HepG2 (cell line): ENCODE measurements at regions not wholly inside any gene's neighbourhood (a gene's known extent, or its start where the extent isn't known, plus 50 kb on each side); places are given as distances from the start of the nearest gene placed in this dataset.

Source experiments
- ATAC-seq: fragments of 200-7000 bp; cut with Tn5 transposase; 3 replicates; pipeline ENCODE4 v1.9.1; 2020; ENCODE audit warnings: mild to moderate bottlenecking, moderate library complexity
- BruUV-seq: library from RNA; stranded (reverse); fragments of 400-500 nt; replicated peaks from 2 replicates; lab custom pipeline; 2021; lab: Mats Ljungman, UMichigan
- CTCF ChIA-PET: fragments of 300-600 bp; formaldehyde crosslinking; extraction: SDS; loops from one replicate; lab custom pipeline; 2021; ENCODE audit warnings: low total read pairs, inconsistent platforms, low intra/inter-chr PET ratio; lab: Yijun Ruan, JAX
- POLR2A ChIA-PET: fragments of 350-600 bp; sonication (Branson Sonifier 250); formaldehyde crosslinking; loops from one replicate; lab custom pipeline; 2020; ENCODE audit warnings: antibody characterized with exemption, inconsistent platforms; lab: Yijun Ruan, JAX
- DNase-seq: peaks from one replicate; pipeline ENCODE4 v3.0.0-alpha.2; 2015; ENCODE audit warnings: low spot score
- FAIRE-seq: peaks from 3 replicates; lab custom pipeline; 2011; peaks lifted over from hg19 to GRCh38; lab: Jason Lieb, UNC
- H2AFZ ChIP-seq: one replicate; pipeline ENCODE4 v1.6.1; 2011; ENCODE audit warnings: low read length, inconsistent platforms
- H3K27ac ChIP-seq: fragments of 300-600 bp; 3 replicates; pipeline ENCODE4 v1.8.0; 2011; ENCODE audit warnings: mixed run types, mild to moderate bottlenecking, mixed read lengths, low read length, inconsistent platforms; ENCODE audit not compliant: insufficient read depth; ENCODE audit errors: extremely low read length
- H3K27me3 ChIP-seq, 2 experiments: fragments of 200-600 bp in 1 of 2; 2 replicates in 1 of 2; 3 replicates in 1 of 2; pipeline versions ENCODE4 v1.6.0 to v1.8.0; 2011; ENCODE audit warnings: low read length in 2 of 2, mild to moderate bottlenecking in 2 of 2, moderate library complexity in 2 of 2, inconsistent platforms in 1 of 2; ENCODE audit not compliant: insufficient read depth in 2 of 2, control insufficient read depth in 1 of 2
- H3K36me3 ChIP-seq, 2 experiments: fragments of 200-600 bp in 1 of 2; replicated peaks in 1 of 2; 2 replicates in 1 of 2; 3 replicates in 1 of 2; pipeline versions ENCODE4 v1.5.1 to v1.8.0; 2011; ENCODE audit warnings: low read length in 2 of 2, inconsistent platforms in 1 of 2; ENCODE audit not compliant: insufficient read depth in 2 of 2, control insufficient read depth in 1 of 2
- H3K4me1 ChIP-seq: 2 replicates; pipeline ENCODE4 v1.5.1; 2012; ENCODE audit warnings: low read length, inconsistent platforms; ENCODE audit not compliant: insufficient read depth
- H3K4me2 ChIP-seq: 2 replicates; pipeline ENCODE4 v1.6.0; 2011; ENCODE audit warnings: low read depth, low read length, inconsistent platforms
- H3K4me3 ChIP-seq, 3 experiments: fragments of 200-600 bp in 1 of 3; sonication (generic), shearing (Covaris generic) in 1 of 3; replicated peaks in 1 of 3; 2 replicates each; pipeline ENCODE4 v1.5.1; 2011 to 2016; ENCODE audit warnings: low read length in 3 of 3, inconsistent platforms in 2 of 3, low read depth in 2 of 3, mild to moderate bottlenecking in 2 of 3, control low read depth in 1 of 3, mixed read lengths in 1 of 3; ENCODE audit not compliant: insufficient read depth in 1 of 3
- H3K79me2 ChIP-seq: one replicate; pipeline ENCODE4 v1.6.1; 2011; ENCODE audit warnings: low read length, inconsistent platforms; ENCODE audit not compliant: insufficient read depth
- H3K9ac ChIP-seq: 2 replicates; pipeline ENCODE4 v1.6.0; 2011; ENCODE audit warnings: mild to moderate bottlenecking, low read depth, low read length, inconsistent platforms; ENCODE audit not compliant: insufficient read depth
- H3K9me3 ChIP-seq: 2 replicates; pipeline ENCODE4 v1.5.1; 2012; ENCODE audit warnings: mild to moderate bottlenecking, low read length
- H4K20me1 ChIP-seq: 2 replicates; pipeline ENCODE4 v1.6.0; 2011; ENCODE audit warnings: inconsistent platforms, mild to moderate bottlenecking, low read length, moderate library complexity; ENCODE audit not compliant: insufficient read depth
- HOXA9 ChIP-seq: sonication (generic); formaldehyde crosslinking; IDR thresholded peaks from 2 replicates; pipeline ENCODE4 v1.8.1; 2022; ENCODE audit warnings: missing genetic modification reagents, mild to moderate bottlenecking, moderate library complexity, borderline replicate concordance
- HOXD1 ChIP-seq: sonication (generic); formaldehyde crosslinking; IDR thresholded peaks from 2 replicates; pipeline ENCODE4 v1.5.0; 2020; ENCODE audit warnings: missing genetic modification reagents
- MAFG ChIP-seq: sonication (generic); formaldehyde crosslinking; IDR thresholded peaks from 2 replicates; pipeline ENCODE4 v1.5.1; 2020; ENCODE audit warnings: mild to moderate bottlenecking, missing genetic modification reagents
- NCOA5 ChIP-seq: sonication (generic); formaldehyde crosslinking; IDR thresholded peaks from 2 replicates; pipeline ENCODE4 v1.4.0; 2020; ENCODE audit warnings: missing genetic modification reagents
- POLR2AphosphoS2 ChIP-seq: IDR thresholded peaks from 2 replicates; pipeline ENCODE4 v1.6.1; 2011; ENCODE audit warnings: low read depth, low read length, improper control_type of control experiment
- SMC3 ChIP-seq: IDR thresholded peaks from 2 replicates; pipeline ENCODE4 v1.6.1; 2011; ENCODE audit warnings: low read length, improper control_type of control experiment
- TSC22D2 ChIP-seq: sonication (generic); formaldehyde crosslinking; IDR thresholded peaks from 2 replicates; pipeline ENCODE4 v1.5.1; 2020; ENCODE audit warnings: missing genetic modification reagents, mild to moderate bottlenecking, borderline replicate concordance
- ZBTB10 ChIP-seq: sonication (generic); formaldehyde crosslinking; IDR thresholded peaks from 2 replicates; pipeline ENCODE4 v1.4.0; 2020; ENCODE audit warnings: missing genetic modification reagents, borderline replicate concordance
- ZNF180 ChIP-seq: sonication (generic); formaldehyde crosslinking; IDR thresholded peaks from 2 replicates; pipeline ENCODE4 v1.4.0; 2020; ENCODE audit warnings: low read depth, missing genetic modification reagents, borderline replicate concordance
- ZNF800 ChIP-seq: sonication (generic); formaldehyde crosslinking; IDR thresholded peaks from 2 replicates; pipeline ENCODE4 v1.4.0; 2020; ENCODE audit warnings: missing genetic modification reagents
- WGBS: methylation state at CpG from one replicate; pipeline ENCODE4 v1.1.6; 2017; ENCODE audit warnings: low lambda C conversion rate; 5-methylcytosine and 5-hydroxymethylcytosine counted together
- in situ Hi-C: cut with HindIII; loops from 2 replicates; pipeline ENCODE4 v1.10.0; 2017; ENCODE audit warnings: low pct_unique_long_range_greater_than_20kb; ENCODE audit not compliant: extremely low pct_ligation_motif_present
- intact Hi-C: fragments of 100-400 bp; cut with micrococcal nuclease; formaldehyde crosslinking; loops from one replicate; pipeline ENCODE4 v1.10.0; 2022; ENCODE audit not compliant: unreplicated experiment

GRCh38 chr11:87832211-87832610 lies 343.0 kb downstream of the RAB38 start:
- CTCF ChIA-PET: no interaction called here
- TF ChIP-seq POLR2AphosphoS2: no peak
- TF ChIP-seq ZBTB10 (CRISPR knock-in tag): no peak
- TF ChIP-seq ZNF800 (CRISPR knock-in tag): no peak
- no peak for TF ChIP-seq MAFG (CRISPR knock-in tag)
- no peak for TF ChIP-seq ZNF180
- TF ChIP-seq HOXD1: no peak
- no peak for TF ChIP-seq HOXA9 (CRISPR knock-in tag)
- TF ChIP-seq TSC22D2 (CRISPR knock-in tag): no peak
- no peak for TF ChIP-seq SMC3
- no peak for TF ChIP-seq NCOA5
- POLR2A ChIA-PET: no interaction called here

More at GRCh38 chr11:87832211-87832610, 343.0 kb downstream of the RAB38 start:
- H2AFZ ChIP-seq: no peak overlapping the region
- BruUV-seq: no TSS peak
- H3K4me1 ChIP-seq: no peaks in the 10 kb centered on the region
- intact Hi-C loops (no loop called here), in situ Hi-C loops (no loop called here)
- no peak overlapping the region for H3K9ac ChIP-seq
- no peak overlapping the region for H3K4me2 ChIP-seq
- H3K9me3 ChIP-seq: no peaks in the 10 kb centered on the region
- H3K27ac ChIP-seq: no peak overlapping the region
- H3K27me3 ChIP-seq: no peaks in the 10 kb centered on the region; a peak in 1 of 5 replicates
- H3K4me3 ChIP-seq: no peak overlapping the region
- FAIRE-seq (no peak), ATAC-seq (no peak), DNase-seq (no peak)
- no peaks in the 10 kb centered on the region for H3K79me2 ChIP-seq
- H3K36me3 ChIP-seq: no peaks in the 10 kb centered on the region
- H4K20me1 ChIP-seq: no peaks in the 10 kb centered on the region
- WGBS: 11% methylated on average over 5 of the region's 5 CpGs
